ENCODE measurements at regions not wholly inside any gene's neighbourhood (a gene's known extent, or its start where the extent isn't known, plus 50 kb on each side); places are given as distances from the start of the nearest gene placed in this dataset.

GRCh38 chr20:40774252-40774651 is 85.2 kb upstream of the MAFB start:
- Histone ChIP-seq H4K20me1 (replicated peaks; ENCODE audit: control insufficient read depth, insufficient read depth, low read length) (no peaks in the 10 kb centered on the region), H2AFZ (ENCODE audit: low read depth, low read length) (no peak overlapping the region), H3K9me3 (replicated peaks; ENCODE audit: control insufficient read depth, insufficient read depth, low read depth, low read length) (no peaks in the 10 kb centered on the region), H3K79me2 (ENCODE audit: control insufficient read depth, insufficient read depth, low read length) (no peaks in the 10 kb centered on the region), H3K4me3 (no peak overlapping the region), H3K9ac (ENCODE audit: insufficient read depth in 1 of 2, low read depth in 2 of 2, low read length in 2 of 2) (no peak overlapping the region), H3K4me1 (replicated peaks in 1 of 2; ENCODE audit: control insufficient read depth in 2 of 2, insufficient read depth in 2 of 2, low read length in 2 of 2) (no peaks in the 10 kb centered on the region), H3K9me1 (ENCODE audit: control insufficient read depth, insufficient read depth, low read length) (no peaks in the 10 kb centered on the region), H3K36me3 (ENCODE audit: control insufficient read depth, insufficient read depth, low read length) (no peaks in the 10 kb centered on the region), H3K27ac (ENCODE audit: extremely low read depth, low read depth, low read length) (no peak overlapping the region), H3K27me3 (ENCODE audit: control insufficient read depth in 2 of 2, insufficient read depth in 2 of 2, low read length in 2 of 2) (no peaks in the 10 kb centered on the region), H3K4me2 (ENCODE audit: insufficient read depth, low read length) (no peak overlapping the region)
- BruUV-seq (replicated peaks), result no TSS peak
- intact Hi-C loops (cut with micrococcal nuclease), result no loop called here
- in situ Hi-C loops (cut with MboI), result no loop called here
- TF ChIP-seq TBL1XR1 (IDR thresholded peaks at IDR 0.05; ENCODE audit: low read length in 2 of 2) (no peak), THAP12 (CRISPR knock-in tag; IDR thresholded peaks at IDR 0.05) (no peak)
- 0% methylated on average over 4 of the region's 4 CpGs for WGBS (ENCODE audit: insufficient coverage, low coverage, missing lambda C conversion rate)
- POLR2A ChIA-PET, result no interaction called here
- CTCF ChIA-PET (ENCODE audit: low intra/inter-chr PET ratio), result no interaction called here
- ATAC-seq (no peak), DNase-seq (ENCODE audit: extremely low read depth in 1 of 4, low spot score in 3 of 4) (no peak), FAIRE-seq (no peak)

DNA sequence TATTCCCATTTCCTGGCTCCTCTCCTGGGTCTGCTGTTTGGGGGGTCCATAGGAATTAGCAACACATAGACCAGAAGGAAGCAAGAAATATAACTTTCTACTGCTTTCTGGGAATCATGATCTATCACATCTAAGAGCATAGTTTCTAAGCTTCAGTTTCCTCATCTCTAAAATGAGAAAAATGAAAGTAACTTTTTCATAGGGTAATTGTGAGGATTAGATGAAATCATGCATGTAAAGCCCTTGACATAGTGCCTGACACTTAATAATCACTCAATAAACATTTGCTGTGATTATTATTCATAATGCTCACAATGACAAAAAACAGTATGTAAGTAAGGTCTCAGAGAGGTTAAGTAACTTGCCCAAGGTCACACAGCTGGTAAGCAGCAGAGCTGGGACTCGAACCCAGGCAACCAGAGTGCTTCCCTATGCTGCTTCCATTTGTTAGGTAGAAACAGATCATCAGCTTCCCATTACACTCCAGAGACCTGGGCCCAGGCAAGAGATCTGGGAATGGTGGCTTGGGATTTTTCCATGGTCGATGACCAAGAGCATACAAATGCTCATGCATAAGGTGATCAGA is 86.6 kb upstream of the MAFB start:
- ChIA-PET POLR2A (no interaction called here), CTCF (ENCODE audit: low intra/inter-chr PET ratio) (no interaction called here)
- ATAC-seq (no peak), DNase-seq (ENCODE audit: extremely low read depth in 1 of 4, low spot score in 3 of 4) (no peak), FAIRE-seq (no peak)
- Histone ChIP-seq H3K4me3 (no peak overlapping the region), H3K36me3 (ENCODE audit: control insufficient read depth, insufficient read depth, low read length) (no peaks in the 10 kb centered on the region), H4K20me1 (replicated peaks; ENCODE audit: control insufficient read depth, insufficient read depth, low read length) (no peaks in the 10 kb centered on the region), H3K79me2 (ENCODE audit: control insufficient read depth, insufficient read depth, low read length) (no peaks in the 10 kb centered on the region), H3K4me1 (replicated peaks in 1 of 2; ENCODE audit: control insufficient read depth in 2 of 2, insufficient read depth in 2 of 2, low read length in 2 of 2) (no peaks in the 10 kb centered on the region), H3K27me3 (ENCODE audit: control insufficient read depth in 2 of 2, insufficient read depth in 2 of 2, low read length in 2 of 2) (no peaks in the 10 kb centered on the region), H3K4me2 (ENCODE audit: insufficient read depth, low read length) (no peak overlapping the region), H3K9me1 (ENCODE audit: control insufficient read depth, insufficient read depth, low read length) (no peaks in the 10 kb centered on the region), H3K27ac (ENCODE audit: extremely low read depth, low read depth, low read length) (no peak overlapping the region), H2AFZ (ENCODE audit: low read depth, low read length) (no peak overlapping the region), H3K9me3 (replicated peaks; ENCODE audit: control insufficient read depth, insufficient read depth, low read depth, low read length) (no peaks in the 10 kb centered on the region), H3K9ac (ENCODE audit: insufficient read depth in 1 of 2, low read depth in 2 of 2, low read length in 2 of 2) (no peak overlapping the region)
- intact Hi-C loops (cut with micrococcal nuclease), result no loop called here
- WGBS (ENCODE audit: insufficient coverage, low coverage, missing lambda C conversion rate), result 0% methylated on average over 2 of the region's 2 CpGs
- no TSS peak for BruUV-seq (replicated peaks)
- in situ Hi-C loops (cut with MboI), result no loop called here
- no peak for TF ChIP-seq SMARCC2 (IDR thresholded peaks at IDR 0.05; ENCODE audit: low read depth)
- TF ChIP-seq BRCA1 (IDR thresholded peaks at IDR 0.05), result no peak
- TF ChIP-seq BRCA1 (CRISPR knock-in tag; IDR thresholded peaks at IDR 0.05), result no peak
- TF ChIP-seq BCOR (IDR thresholded peaks at IDR 0.05), result peak; percentile 13; the same call in 1 of the 2 replicates
- no peak for TF ChIP-seq FOS (IDR thresholded peaks at IDR 0.05; ENCODE audit: extremely low read depth, insufficient read length)
- TF ChIP-seq RBM25 (IDR thresholded peaks at IDR 0.05; ENCODE audit: low read depth, low read length, severe bottlenecking), result peak; percentile 80
- TF ChIP-seq ZFP36 (IDR thresholded peaks at IDR 0.05; ENCODE audit: low read depth, low read length, partially characterized antibody), result peak; percentile 64
- TF ChIP-seq SMAD4 (CRISPR knock-in tag; conservative IDR thresholded peaks at IDR 0.05), result no peak
- no peak for TF ChIP-seq FOXA3 (CRISPR knock-in tag; conservative IDR thresholded peaks at IDR 0.05 in 1 of 2, IDR thresholded peaks at IDR 0.05 in 1 of 2)
- TF ChIP-seq, protein P1, sequence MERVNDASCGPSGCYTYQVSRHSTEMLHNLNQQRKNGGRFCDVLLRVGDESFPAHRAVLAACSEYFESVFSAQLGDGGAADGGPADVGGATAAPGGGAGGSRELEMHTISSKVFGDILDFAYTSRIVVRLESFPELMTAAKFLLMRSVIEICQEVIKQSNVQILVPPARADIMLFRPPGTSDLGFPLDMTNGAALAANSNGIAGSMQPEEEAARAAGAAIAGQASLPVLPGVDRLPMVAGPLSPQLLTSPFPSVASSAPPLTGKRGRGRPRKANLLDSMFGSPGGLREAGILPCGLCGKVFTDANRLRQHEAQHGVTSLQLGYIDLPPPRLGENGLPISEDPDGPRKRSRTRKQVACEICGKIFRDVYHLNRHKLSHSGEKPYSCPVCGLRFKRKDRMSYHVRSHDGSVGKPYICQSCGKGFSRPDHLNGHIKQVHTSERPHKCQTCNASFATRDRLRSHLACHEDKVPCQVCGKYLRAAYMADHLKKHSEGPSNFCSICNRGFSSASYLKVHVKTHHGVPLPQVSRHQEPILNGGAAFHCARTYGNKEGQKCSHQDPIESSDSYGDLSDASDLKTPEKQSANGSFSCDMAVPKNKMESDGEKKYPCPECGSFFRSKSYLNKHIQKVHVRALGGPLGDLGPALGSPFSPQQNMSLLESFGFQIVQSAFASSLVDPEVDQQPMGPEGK (CRISPR knock-in tag; IDR thresholded peaks at IDR 0.05; ENCODE audit: borderline replicate concordance), result no peak

All from K562 (cell line).